OCI-LY1 (cell line): ENCODE measurements at regions not wholly inside any gene's neighbourhood (a gene's known extent, or its start where the extent isn't known, plus 50 kb on each side); places are given as distances from the start of the nearest gene placed in this dataset.

Experiments used
- H2AFZ ChIP-seq: fragments of 200-600 bp; sonication (generic), shearing (Covaris generic); 2 replicates; pipeline ENCODE4 v1.6.0; 2014; ENCODE audit warnings: antibody characterized with exemption, mild to moderate bottlenecking, low read length
- H3F3A ChIP-seq: fragments of 200-600 bp; sonication (generic), shearing (Covaris generic); 2 replicates; pipeline ENCODE4 v1.6.0; 2014; ENCODE audit warnings: mild to moderate bottlenecking, antibody characterized with exemption, low read length, moderate library complexity; ENCODE audit not compliant: insufficient read depth
- H3K27ac ChIP-seq: fragments of 200-600 bp; sonication (generic); 2 replicates; pipeline ENCODE4 v1.5.1; 2014; ENCODE audit warnings: low read length, mixed run types, mild to moderate bottlenecking, low read depth; ENCODE audit not compliant: poor library complexity, severe bottlenecking
- H3K27me3 ChIP-seq: fragments of 200-600 bp; sonication (generic); 2 replicates; pipeline ENCODE4 v1.6.0; 2014; ENCODE audit warnings: antibody characterized with exemption, mild to moderate bottlenecking, low read length, moderate library complexity; ENCODE audit not compliant: insufficient read depth
- H3K36me3 ChIP-seq: fragments of 200-600 bp; sonication (generic); 2 replicates; pipeline ENCODE4 v1.6.1; 2014; ENCODE audit warnings: mild to moderate bottlenecking, antibody characterized with exemption, low read length, moderate library complexity, mixed read lengths; ENCODE audit not compliant: insufficient read depth
- H3K4me1 ChIP-seq: fragments of 200-600 bp; sonication (generic); 2 replicates; pipeline ENCODE4 v1.5.1; 2014; ENCODE audit warnings: mild to moderate bottlenecking, low read length, moderate library complexity; ENCODE audit not compliant: insufficient read depth, severe bottlenecking
- H3K4me2 ChIP-seq: fragments of 200-600 bp; sonication (generic), shearing (Covaris generic); 2 replicates; pipeline ENCODE4 v1.6.1; 2014; ENCODE audit warnings: low read length
- H3K4me3 ChIP-seq: fragments of 200-600 bp; sonication (generic); 2 replicates; pipeline ENCODE4 v1.5.1; 2014; ENCODE audit warnings: low read length, low read depth, mild to moderate bottlenecking, mixed read lengths; ENCODE audit not compliant: poor library complexity, severe bottlenecking
- H3K79me2 ChIP-seq: fragments of 200-600 bp; shearing (Covaris generic); 2 replicates; pipeline ENCODE4 v1.6.1; 2016; ENCODE audit warnings: mixed run types, low read length, mixed read lengths; ENCODE audit not compliant: insufficient read depth
- H3K9ac ChIP-seq: fragments of 200-600 bp; sonication (generic), shearing (Covaris generic); 2 replicates; pipeline ENCODE4 v1.6.1; 2014; ENCODE audit warnings: mild to moderate bottlenecking, low read length, mixed read lengths
- H3K9me2 ChIP-seq: fragments of 200-600 bp; sonication (generic), shearing (Covaris generic); 2 replicates; pipeline ENCODE4 v1.6.1; 2014; ENCODE audit warnings: low read depth, mild to moderate bottlenecking, low read length, mixed read lengths
- H3K9me3 ChIP-seq: fragments of 200-600 bp; shearing (Covaris generic); 2 replicates; pipeline ENCODE4 v1.6.1; 2014; ENCODE audit warnings: low read length, mixed read lengths
- H4K20me1 ChIP-seq: fragments of 200-600 bp; sonication (generic), shearing (Covaris generic); 2 replicates; pipeline ENCODE4 v1.6.0; 2016; ENCODE audit warnings: mild to moderate bottlenecking, low read length; ENCODE audit not compliant: insufficient read depth
- EZH2 ChIP-seq: fragments of 200-600 bp; sonication (generic), shearing (Covaris generic); IDR thresholded peaks from 2 replicates; pipeline ENCODE4 v1.8.0; 2017; ENCODE audit warnings: borderline replicate concordance, mixed run types, mild to moderate bottlenecking, antibody characterized with exemption, low read length, moderate library complexity, mixed read lengths
- TF ChIP-seq, protein P1 (sequence below): fragments of 200-600 bp; sonication (generic), shearing (Covaris generic); IDR thresholded peaks from 2 replicates; pipeline ENCODE4 v1.5.1; 2017; ENCODE audit warnings: mild to moderate bottlenecking, antibody characterized with exemption, low read length, moderate library complexity, mixed read lengths

DNA sequence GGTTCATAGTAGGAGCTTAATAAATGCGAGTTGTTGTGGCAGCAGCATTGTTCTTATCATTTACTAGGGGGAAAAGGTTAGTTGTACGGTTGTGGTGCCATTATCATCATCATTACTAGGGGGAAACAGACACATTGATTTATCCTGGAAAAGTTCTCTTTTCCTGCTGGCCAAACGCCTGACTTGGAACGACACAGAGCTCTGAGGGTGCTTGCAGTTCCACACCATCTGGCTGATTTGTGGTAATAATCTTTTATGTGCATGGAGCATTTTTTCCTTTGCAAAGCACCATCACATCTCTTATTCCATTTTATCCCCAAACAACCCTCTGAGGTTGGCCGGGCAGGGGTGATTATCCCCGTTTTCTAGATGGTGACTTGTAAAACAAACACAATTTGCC, 219.4 kb downstream of the BUB3 start:
- no peak overlapping the region for H2AFZ ChIP-seq
- no peaks in the 10 kb centered on the region for H4K20me1 ChIP-seq
- H3K9ac ChIP-seq: no peak overlapping the region
- H3K36me3 ChIP-seq: no peaks in the 10 kb centered on the region
- no peak for TF ChIP-seq EZH2
- TF ChIP-seq, protein P1, sequence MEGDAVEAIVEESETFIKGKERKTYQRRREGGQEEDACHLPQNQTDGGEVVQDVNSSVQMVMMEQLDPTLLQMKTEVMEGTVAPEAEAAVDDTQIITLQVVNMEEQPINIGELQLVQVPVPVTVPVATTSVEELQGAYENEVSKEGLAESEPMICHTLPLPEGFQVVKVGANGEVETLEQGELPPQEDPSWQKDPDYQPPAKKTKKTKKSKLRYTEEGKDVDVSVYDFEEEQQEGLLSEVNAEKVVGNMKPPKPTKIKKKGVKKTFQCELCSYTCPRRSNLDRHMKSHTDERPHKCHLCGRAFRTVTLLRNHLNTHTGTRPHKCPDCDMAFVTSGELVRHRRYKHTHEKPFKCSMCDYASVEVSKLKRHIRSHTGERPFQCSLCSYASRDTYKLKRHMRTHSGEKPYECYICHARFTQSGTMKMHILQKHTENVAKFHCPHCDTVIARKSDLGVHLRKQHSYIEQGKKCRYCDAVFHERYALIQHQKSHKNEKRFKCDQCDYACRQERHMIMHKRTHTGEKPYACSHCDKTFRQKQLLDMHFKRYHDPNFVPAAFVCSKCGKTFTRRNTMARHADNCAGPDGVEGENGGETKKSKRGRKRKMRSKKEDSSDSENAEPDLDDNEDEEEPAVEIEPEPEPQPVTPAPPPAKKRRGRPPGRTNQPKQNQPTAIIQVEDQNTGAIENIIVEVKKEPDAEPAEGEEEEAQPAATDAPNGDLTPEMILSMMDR: no peak
- H3K9me2 ChIP-seq: no peaks in the 10 kb centered on the region
- H3K27me3 ChIP-seq: no peaks in the 10 kb centered on the region
- H3K79me2 ChIP-seq: no peaks in the 10 kb centered on the region
- no peak overlapping the region for H3K4me2 ChIP-seq
- H3K4me1 ChIP-seq: no peaks in the 10 kb centered on the region
- no peaks in the 10 kb centered on the region for H3F3A ChIP-seq
- H3K9me3 ChIP-seq: no peaks in the 10 kb centered on the region
- no peak overlapping the region for H3K4me3 ChIP-seq
- H3K27ac ChIP-seq: no peak overlapping the region

DNA sequence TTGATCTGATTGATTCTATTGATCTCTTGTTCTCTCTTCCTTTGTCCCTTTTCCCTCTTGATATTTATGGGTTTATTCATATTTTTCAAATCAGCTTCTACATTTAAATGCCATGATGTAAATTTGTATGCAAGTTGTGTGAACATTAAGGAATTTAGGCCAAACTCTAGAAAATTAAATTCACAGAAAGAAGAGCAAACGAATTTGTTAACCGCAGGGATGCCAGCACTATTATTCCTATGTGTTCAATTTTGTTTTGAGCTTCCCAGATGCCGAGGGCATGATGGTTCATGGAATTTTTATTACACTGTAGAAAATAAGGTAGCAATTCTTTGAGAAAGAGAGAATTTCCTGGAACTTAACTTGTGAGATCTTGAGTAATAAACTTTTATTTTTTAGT, 220.9 kb downstream of the BUB3 start:
- no peak overlapping the region for H3K4me2 ChIP-seq
- H3K4me3 ChIP-seq: no peak overlapping the region
- H3K4me1 ChIP-seq: no peaks in the 10 kb centered on the region
- H3K36me3 ChIP-seq: no peaks in the 10 kb centered on the region
- no peaks in the 10 kb centered on the region for H3K79me2 ChIP-seq
- H3K27ac ChIP-seq: no peak overlapping the region
- H3K27me3 ChIP-seq: no peaks in the 10 kb centered on the region
- H3F3A ChIP-seq: no peaks in the 10 kb centered on the region
- H3K9me3 ChIP-seq: no peaks in the 10 kb centered on the region
- no peaks in the 10 kb centered on the region for H4K20me1 ChIP-seq
- no peak overlapping the region for H2AFZ ChIP-seq
- no peaks in the 10 kb centered on the region for H3K9me2 ChIP-seq
- TF ChIP-seq, protein P1: no peak
- TF ChIP-seq EZH2: no peak
- no peak overlapping the region for H3K9ac ChIP-seq

DNA sequence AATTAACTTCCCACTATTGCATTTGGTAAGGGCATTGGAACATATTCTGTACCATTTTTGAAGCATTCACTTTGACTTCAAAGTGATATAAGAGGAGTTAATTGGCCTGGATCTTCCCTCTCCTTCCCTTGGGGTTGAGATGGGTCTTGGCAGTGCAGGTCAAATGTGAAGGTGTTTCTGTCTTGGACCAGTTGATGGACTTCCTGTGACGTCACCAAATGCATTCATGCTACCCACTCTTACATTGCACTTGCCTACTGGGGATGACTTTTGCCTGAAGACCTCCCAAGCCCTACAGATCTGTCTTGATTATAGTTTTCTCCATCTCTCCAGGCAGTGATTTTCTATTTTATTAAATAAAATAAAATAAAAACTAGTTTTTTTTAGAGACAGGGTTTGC, 221.5 kb downstream of the BUB3 start:
- Histone ChIP-seq H3K27me3 (no peaks in the 10 kb centered on the region), H3F3A (no peaks in the 10 kb centered on the region), H3K4me1 (no peaks in the 10 kb centered on the region), H3K36me3 (no peaks in the 10 kb centered on the region), H3K9me3 (no peaks in the 10 kb centered on the region), H2AFZ (no peak overlapping the region), H3K9me2 (no peaks in the 10 kb centered on the region), H4K20me1 (no peaks in the 10 kb centered on the region), H3K79me2 (no peaks in the 10 kb centered on the region), H3K9ac (no peak overlapping the region), H3K27ac (no peak overlapping the region), H3K4me3 (no peak overlapping the region), H3K4me2 (no peak overlapping the region)
- no peak for TF ChIP-seq EZH2
- TF ChIP-seq, protein P1: no peak
